A549 (cell line): ENCODE measurements at regions not wholly inside any gene's neighbourhood (a gene's known extent, or its start where the extent isn't known, plus 50 kb on each side); places are given as distances from the start of the nearest gene placed in this dataset.

ENCODE experiments used
- BCL3 ChIP-seq: fragments of >200 bp; sonication (Bioruptor Twin); formaldehyde crosslinking; IDR thresholded peaks from 3 replicates; pipeline ENCODE4 v1.6.1; 2016
- EP300 ChIP-seq, 2 experiments: fragments of >200 bp; sonication (Bioruptor Twin); formaldehyde crosslinking; IDR thresholded peaks; 2 replicates in 1 of 2; 3 replicates in 1 of 2; pipeline ENCODE4 v1.6.1; 2016 to 2017
- ZSCAN20 ChIP-seq: fragments of 250-450 bp; sonication (Bioruptor Pico); IDR thresholded peaks from 2 replicates; pipeline ENCODE4 v1.8.0; 2022; ENCODE audit warnings: mild to moderate bottlenecking, moderate library complexity
- TF ChIP-seq, protein P1 (sequence below): fragments of 200-600 bp; sonication (generic); IDR thresholded peaks from 2 replicates; pipeline ENCODE4 v1.6.1; 2016; ENCODE audit warnings: antibody characterized with exemption, mild to moderate bottlenecking, moderate library complexity

DNA sequence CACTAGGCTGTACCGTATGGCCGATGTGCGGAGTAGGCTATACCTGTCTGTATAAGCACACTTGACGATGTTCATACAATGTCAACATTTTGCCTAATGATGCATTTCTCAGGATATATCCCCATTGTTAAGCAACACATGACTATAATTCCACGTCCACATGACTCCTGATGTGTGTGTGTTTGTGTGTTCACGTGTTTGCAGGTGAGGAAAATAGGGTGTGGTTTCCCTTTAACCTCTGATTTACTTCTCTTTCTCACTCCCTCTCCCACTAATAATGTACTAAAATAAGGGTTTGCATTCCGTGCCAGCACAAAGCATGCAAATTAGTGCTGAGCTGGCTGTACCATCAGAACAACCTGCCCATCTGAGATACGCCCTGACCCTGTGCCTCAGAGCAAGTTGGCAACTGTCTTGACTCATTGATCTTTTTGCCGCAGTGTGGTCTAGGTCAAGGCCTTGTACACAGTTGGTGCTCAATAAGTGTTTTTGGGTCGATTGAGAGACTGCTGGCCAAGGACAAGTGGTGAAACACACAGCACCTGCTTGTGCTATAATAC is 64.6 kb upstream of the DOCK1 start:
- TF ChIP-seq EP300 (IDR thresholded peaks at IDR 0.05) (no peak), ZSCAN20 (CRISPR knock-in tag) (no peak), BCL3 (no peak)
- TF ChIP-seq, protein P1, sequence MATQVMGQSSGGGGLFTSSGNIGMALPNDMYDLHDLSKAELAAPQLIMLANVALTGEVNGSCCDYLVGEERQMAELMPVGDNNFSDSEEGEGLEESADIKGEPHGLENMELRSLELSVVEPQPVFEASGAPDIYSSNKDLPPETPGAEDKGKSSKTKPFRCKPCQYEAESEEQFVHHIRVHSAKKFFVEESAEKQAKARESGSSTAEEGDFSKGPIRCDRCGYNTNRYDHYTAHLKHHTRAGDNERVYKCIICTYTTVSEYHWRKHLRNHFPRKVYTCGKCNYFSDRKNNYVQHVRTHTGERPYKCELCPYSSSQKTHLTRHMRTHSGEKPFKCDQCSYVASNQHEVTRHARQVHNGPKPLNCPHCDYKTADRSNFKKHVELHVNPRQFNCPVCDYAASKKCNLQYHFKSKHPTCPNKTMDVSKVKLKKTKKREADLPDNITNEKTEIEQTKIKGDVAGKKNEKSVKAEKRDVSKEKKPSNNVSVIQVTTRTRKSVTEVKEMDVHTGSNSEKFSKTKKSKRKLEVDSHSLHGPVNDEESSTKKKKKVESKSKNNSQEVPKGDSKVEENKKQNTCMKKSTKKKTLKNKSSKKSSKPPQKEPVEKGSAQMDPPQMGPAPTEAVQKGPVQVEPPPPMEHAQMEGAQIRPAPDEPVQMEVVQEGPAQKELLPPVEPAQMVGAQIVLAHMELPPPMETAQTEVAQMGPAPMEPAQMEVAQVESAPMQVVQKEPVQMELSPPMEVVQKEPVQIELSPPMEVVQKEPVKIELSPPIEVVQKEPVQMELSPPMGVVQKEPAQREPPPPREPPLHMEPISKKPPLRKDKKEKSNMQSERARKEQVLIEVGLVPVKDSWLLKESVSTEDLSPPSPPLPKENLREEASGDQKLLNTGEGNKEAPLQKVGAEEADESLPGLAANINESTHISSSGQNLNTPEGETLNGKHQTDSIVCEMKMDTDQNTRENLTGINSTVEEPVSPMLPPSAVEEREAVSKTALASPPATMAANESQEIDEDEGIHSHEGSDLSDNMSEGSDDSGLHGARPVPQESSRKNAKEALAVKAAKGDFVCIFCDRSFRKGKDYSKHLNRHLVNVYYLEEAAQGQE: no peak
